ENCODE measurements at regions not wholly inside any gene's neighbourhood (a gene's known extent, or its start where the extent isn't known, plus 50 kb on each side); places are given as distances from the start of the nearest gene placed in this dataset.

DNA sequence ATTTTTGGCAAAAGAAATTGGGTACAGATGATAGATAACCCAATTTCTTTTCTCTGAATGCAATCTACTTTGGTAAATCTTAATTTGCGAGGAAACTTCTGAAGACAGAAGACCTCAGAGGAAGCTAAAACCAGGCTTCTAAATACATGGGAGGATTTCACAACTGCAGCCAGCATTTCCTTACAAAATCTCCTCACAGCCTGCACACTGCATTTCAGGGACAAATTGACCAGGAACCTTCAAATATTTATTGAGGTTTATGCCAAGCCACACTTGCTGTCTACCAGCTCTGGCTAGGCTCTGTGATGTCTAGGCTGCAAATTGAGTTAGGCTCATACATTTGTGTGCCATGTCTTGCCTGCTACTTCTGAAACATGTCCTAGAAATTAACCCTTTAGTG, 167.3 kb upstream of the CDH5 start:
- TF ChIP-seq CTCF (IDR thresholded peaks at IDR 0.05; ENCODE audit: insufficient read depth, low read length), result no peak
- no peak for TF ChIP-seq POLR2AphosphoS5 (IDR thresholded peaks at IDR 0.05; ENCODE audit: low read depth)
